ENCODE measurements at regions not wholly inside any gene's neighbourhood (a gene's known extent, or its start where the extent isn't known, plus 50 kb on each side); places are given as distances from the start of the nearest gene placed in this dataset.

GRCh38 chr13:21826214-21827015 is 155.5 kb downstream of the FGF9 start (continued):
- no peak for TF ChIP-seq ZNF488 (tag by site-specific recombination; IDR thresholded peaks at IDR 0.05)

- no peaks in the 10 kb centered on the region for H3K36me3 ChIP-seq (ENCODE audit: control insufficient read depth in 2 of 2, insufficient read depth in 1 of 2, low read length in 2 of 2)
- H3K27ac ChIP-seq (ENCODE audit: extremely low read depth, low read depth, low read length): no peak overlapping the region
- peaks cover 1% of the 10 kb centered on the region; the same call in 1 of the 2 replicates for H3K4me1 ChIP-seq (ENCODE audit: control insufficient read depth, insufficient read depth, low read length)
- H3K9me3 ChIP-seq (ENCODE audit: control insufficient read depth, insufficient read depth, low read depth, low read length): no peaks in the 10 kb centered on the region
- ChIA-PET POLR2A (no interaction called here), CTCF (no interaction called here)
- no peak overlapping the region for H3K4me3 ChIP-seq (ENCODE audit: low read depth, low read length)
- TF ChIP-seq ZNF529 (tag by site-specific recombination; IDR thresholded peaks at IDR 0.05; ENCODE audit: insufficient replicate concordance) (no peak), ZNF311 (tag by site-specific recombination; IDR thresholded peaks at IDR 0.05; ENCODE audit: borderline replicate concordance) (no peak), ZNF521 (tag by site-specific recombination; IDR thresholded peaks at IDR 0.05) (no peak), ZNF175 (tag by site-specific recombination; IDR thresholded peaks at IDR 0.05) (no peak), SCRT2 (tag by site-specific recombination; IDR thresholded peaks at IDR 0.05) (no peak), ZNF18 (tag by site-specific recombination; IDR thresholded peaks at IDR 0.05) (no peak), ZNF366 (tag by site-specific recombination; conservative IDR thresholded peaks at IDR 0.05) (no peak), ZNF704 (tag by site-specific recombination; IDR thresholded peaks at IDR 0.05) (no peak), ZNF544 (tag by site-specific recombination; IDR thresholded peaks at IDR 0.05) (no peak), ZNF248 (tag by site-specific recombination; IDR thresholded peaks at IDR 0.05) (no peak), PRDM4 (tag by site-specific recombination; IDR thresholded peaks at IDR 0.05) (no peak), ZBTB10 (tag by site-specific recombination; IDR thresholded peaks at IDR 0.05) (no peak), ZBTB7A (tag by site-specific recombination; IDR thresholded peaks at IDR 0.05; ENCODE audit: low read depth) (no peak), GLIS2 (tag by site-specific recombination; IDR thresholded peaks at IDR 0.05) (no peak), KLF8 (tag by site-specific recombination; IDR thresholded peaks at IDR 0.05) (no peak), ZNF624 (tag by site-specific recombination; IDR thresholded peaks at IDR 0.05) (no peak)
Observed at GRCh38 chr13:21831654-21832324, 160.9 kb downstream of the FGF9 start.
